Eye (tissue), 1 donor: ENCODE measurements at regions not wholly inside any gene's neighbourhood (a gene's known extent, or its start where the extent isn't known, plus 50 kb on each side); places are given as distances from the start of the nearest gene placed in this dataset.

Experiments
- DNase-seq: peaks from one replicate; pipeline ENCODE4 v3.0.0-alpha.2; 2015

GRCh38 chr1:24999426-24999825 lies 69.3 kb upstream of the RUNX3 start:
- DNase-seq: no peak

DNA sequence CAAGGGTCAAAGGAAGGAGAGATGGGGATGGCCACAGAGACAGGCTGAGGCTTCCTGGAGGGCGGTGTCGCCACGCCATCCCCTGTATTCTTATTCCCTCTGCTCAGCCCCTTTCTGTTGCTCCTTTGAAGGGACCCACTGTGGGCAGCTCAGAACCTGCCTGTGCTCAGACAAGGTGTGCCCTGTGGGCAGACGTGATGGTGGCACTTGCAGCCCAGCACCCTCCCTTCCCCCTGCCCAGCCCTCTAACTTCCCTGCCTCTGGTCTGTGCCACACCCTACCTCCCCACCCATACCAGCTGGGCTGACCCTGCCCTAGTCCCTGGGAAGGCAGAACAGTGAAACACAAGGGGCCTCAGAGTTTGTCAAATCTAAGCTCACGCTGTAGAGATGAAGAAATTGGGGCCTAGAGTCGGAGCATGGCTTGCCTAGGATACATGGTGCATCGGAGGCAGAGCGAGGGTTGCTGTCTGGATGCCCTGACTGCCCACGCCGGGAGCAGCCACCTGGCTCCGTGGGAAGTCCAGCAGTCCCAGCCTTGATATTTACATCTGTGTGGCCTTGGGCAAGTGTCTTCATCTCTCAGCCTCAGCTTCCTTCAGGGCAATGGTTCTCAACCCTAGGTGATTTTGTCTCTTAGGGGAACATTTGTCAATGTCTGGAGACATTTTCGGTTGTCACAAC lies 68.6 kb upstream of the RUNX3 start:
- no peak for DNase-seq

- no peak for DNase-seq
These were observed 67.2 kb upstream of the RUNX3 start for GRCh38 chr1:24996983-24997893.

DNA sequence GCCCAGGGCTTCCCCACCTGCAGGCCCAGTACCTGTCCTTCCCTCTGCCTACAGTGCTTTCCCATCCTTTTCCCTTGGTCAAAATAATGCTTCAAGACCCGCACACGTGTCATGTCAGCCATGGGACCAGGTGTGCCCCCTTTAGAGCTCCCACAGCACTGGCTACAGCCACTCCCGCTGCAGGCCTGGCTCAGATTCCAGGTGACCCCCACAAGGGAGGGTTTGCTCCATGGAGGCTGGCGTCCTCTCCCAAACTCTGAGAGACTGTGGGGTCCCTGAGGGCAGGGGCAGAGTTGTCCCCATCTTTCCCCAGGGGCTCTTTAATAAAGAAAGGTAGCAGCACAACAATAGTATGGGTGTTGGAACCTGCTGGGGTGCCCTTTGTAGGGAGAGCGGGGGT lies 66.4 kb upstream of the RUNX3 start:
- no peak for DNase-seq

- DNase-seq: no peak
These were observed 65.6 kb upstream of the RUNX3 start for GRCh38 chr1:24995661-24996060.

- no peak for DNase-seq
These were observed 65.1 kb upstream of the RUNX3 start for GRCh38 chr1:24995140-24995539.

DNA sequence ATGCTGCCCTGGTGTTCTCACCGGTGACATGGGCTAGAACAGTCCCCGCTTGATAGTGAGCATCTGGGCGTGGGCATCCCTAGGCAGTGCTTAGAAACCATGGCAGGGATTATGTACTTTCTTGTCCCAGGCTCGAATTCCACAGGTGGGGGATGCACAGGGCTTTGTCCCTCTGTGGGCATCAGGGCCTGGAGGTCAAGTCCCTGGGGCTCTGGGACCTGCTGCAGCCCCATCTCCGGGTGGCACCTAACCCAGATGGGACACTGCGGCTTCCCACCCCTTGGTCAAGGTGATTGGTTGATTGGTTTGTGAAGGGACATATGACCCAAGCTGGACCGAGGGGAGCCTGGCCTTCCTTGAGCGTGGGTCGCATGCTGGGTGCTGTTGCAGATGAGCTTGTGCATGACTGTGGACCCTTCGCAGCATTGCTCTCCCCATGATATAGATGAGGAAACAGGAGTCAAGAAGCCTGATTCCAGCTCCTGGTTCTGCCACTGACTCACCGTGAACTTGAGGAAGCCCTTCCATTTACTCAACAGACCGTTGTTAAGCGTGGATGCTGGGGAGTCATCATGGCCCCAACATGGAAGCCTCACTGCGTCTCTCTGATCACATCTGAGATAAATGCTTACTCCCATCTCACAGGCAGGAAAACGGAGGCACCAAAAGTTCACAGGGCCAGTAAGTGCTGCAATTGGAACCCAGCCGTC lies 64.0 kb upstream of the RUNX3 start:
- no peak for DNase-seq

DNA sequence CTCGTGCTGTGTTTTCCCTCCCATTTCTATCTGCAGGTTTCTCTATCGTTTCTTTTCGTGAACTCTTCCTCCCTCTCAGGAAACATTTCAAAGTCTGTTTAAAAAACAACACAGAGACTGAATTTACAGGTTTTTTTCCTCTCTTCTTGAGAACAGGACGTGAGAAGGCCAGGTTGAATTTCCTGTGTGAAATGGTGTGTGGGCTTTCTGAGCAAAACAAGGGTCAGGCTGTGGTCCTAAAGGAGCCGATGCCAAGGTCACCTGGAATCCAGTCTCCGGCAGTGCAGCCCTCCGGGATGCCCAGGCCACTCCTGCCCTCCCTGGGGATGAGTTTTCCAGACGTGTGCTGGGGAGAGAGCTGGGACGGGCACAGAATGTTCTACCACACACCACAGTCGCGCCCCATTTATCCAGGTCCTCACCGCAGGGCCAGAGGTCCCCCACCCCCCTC lies 62.7 kb upstream of the RUNX3 start:
- DNase-seq: no peak

GRCh38 chr1:24992124-24992760 lies 62.2 kb upstream of the RUNX3 start:
- DNase-seq: no peak

- DNase-seq: no peak
These were observed 61.6 kb upstream of the RUNX3 start for GRCh38 chr1:24991697-24992096.

DNA sequence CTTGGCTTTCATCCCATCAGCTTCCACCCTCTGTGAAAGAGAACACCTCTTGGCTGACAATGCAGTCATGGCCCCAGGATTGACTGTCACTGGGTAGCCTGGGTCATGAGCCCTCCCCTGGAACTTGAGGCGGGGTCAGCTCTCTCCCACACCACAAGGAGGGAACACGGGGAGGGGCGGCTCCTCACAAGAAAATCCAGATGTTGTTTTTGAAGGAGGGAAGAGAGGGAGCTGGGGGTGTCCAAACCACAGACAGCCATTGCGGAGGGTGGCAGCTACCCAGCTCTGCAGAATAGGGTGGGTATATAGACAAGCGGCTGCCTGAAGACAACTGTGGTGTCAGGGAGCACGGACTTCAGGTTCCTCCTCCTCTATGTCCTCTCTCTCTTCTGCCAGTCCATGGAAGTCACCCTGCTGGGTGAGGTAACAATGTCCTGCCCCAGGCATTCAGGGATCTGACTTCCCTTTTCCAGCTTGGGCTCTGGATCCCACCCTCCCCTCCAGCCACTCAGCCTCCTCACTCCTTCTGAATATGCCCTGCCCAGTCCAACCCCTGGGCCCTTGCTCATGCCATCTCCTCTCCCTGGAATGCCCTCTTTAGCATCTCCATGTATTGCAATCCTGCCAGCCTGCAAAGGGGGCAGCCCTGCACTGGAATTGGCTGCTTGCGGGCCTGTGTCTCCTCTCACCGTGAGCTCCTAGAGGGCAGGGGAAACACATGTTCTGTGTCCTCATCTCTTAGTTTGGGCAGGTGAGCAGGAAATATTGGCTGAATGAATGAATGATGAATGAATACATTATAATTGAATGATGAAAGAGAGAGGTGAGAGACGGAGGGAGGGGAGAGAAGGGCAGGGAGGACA lies 60.9 kb upstream of the RUNX3 start:
- DNase-seq: no peak

DNA sequence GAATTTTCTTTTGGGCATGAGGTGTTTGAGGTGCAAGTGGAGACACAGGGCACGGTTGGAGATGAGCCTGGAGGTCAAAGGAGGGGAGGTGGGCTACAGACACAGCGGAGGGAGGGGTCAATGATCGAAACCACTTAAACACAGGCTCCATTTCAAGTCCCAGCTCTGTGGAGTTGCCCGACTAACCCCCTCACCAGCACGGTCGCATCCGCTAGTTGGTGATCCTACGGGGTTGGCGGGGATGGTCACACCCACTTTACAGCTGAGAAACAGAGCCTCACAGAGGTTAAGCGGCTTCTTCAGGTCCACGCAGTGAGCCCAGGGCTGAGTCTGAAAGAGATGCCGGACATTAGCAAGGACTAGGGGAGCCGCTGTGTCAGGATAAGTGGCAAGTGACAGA lies 60.1 kb upstream of the RUNX3 start:
- no peak for DNase-seq

- no peak for DNase-seq
These were observed 59.0 kb upstream of the RUNX3 start for GRCh38 chr1:24989082-24989481.

- no peak for DNase-seq
These were observed 58.5 kb upstream of the RUNX3 start for GRCh38 chr1:24988558-24988912.

DNA sequence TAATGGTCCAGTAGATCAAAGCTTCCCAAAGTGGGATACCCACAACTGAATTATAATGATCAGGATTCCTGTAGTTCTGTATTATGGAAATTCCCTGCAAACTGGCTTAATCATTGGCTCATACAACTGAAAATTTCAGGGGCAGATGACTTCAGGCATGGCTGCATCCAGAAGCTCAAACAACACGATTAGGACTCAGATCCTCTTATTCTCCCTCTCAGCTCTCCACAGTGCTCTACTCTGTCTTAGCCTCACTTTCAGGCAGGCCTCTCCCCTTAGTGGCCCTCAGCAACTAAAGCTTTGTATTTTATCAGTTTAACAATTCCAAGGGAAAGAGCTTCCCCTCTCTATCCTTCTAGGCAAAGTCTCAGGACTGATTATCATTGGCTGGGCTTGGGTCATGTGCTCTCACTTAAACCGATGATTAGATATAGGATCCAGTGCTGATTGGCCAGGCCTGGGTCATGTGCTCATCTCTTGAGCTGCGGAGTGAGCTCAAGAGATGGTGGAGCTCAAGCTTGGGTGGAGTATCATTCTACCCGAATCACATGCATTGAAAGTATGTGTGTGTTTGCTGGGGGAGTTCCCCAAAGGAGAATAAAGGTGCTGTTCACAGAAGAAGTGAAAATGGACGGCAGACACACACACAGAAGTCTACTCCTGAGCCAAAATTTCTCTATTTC lies 57.9 kb upstream of the RUNX3 start:
- no peak for DNase-seq

GRCh38 chr1:24987424-24987823 lies 57.3 kb upstream of the RUNX3 start:
- DNase-seq: no peak

DNA sequence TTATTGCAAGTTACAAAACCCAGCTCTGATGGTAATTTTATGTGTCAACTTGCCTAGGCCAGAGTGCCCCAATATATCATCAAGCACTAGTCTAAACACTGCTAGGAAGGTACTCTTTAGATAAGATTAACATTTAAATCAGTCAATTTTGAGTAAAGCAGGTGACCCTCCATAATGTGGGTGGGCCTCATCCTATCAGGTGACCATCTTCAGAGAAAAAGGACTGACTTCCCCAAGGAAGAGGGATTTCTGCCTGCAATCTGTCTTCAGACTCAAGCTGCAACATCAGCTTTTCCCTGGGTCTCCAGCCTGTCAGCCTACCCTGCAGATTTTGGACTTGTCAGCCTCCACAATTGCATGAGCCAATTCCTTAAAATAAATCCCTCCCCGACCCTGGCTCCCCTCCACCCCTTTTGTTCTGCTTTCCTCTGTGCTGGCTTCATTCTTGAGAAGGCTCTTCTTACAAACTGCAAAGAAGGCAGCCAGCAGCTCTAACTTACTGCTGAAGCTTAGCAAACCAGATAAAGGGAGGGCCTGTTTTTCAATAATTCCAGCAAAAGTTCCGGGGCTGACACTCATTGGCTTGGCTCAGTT lies 56.4 kb upstream of the RUNX3 start:
- DNase-seq: peak; percentile 45

GRCh38 chr1:24985737-24986136 lies 55.7 kb upstream of the RUNX3 start:
- no peak for DNase-seq

GRCh38 chr1:24984800-24985522 lies 54.9 kb upstream of the RUNX3 start:
- no peak for DNase-seq

- DNase-seq: no peak
These were observed 54.2 kb upstream of the RUNX3 start for GRCh38 chr1:24984300-24984699.
